ENCODE measurements at regions not wholly inside any gene's neighbourhood (a gene's known extent, or its start where the extent isn't known, plus 50 kb on each side); places are given as distances from the start of the nearest gene placed in this dataset.

GRCh38 chrX:30992381-30992904 is 79.4 kb downstream of the FTHL17 start:
- no peak overlapping the region for H3K27ac ChIP-seq
- TF ChIP-seq ZFX (IDR thresholded peaks at IDR 0.05) = no peak
- TF ChIP-seq CTCF (conservative IDR thresholded peaks at IDR 0.05) = no peak

GRCh38 chrX:30990361-30990760 is 81.5 kb downstream of the FTHL17 start:
- no peak for TF ChIP-seq ZFX (IDR thresholded peaks at IDR 0.05)
- TF ChIP-seq CTCF (conservative IDR thresholded peaks at IDR 0.05) = no peak

GRCh38 chrX:30982467-30982866 is 89.4 kb downstream of the FTHL17 start:
- no peak overlapping the region for H3K27ac ChIP-seq

More at GRCh38 chrX:30990361-30990760, 81.5 kb downstream of the FTHL17 start:
- H3K27ac ChIP-seq = no peak overlapping the region

GRCh38 chrX:30981968-30982367 is 89.9 kb downstream of the FTHL17 start:
- H3K27ac ChIP-seq = no peak overlapping the region
- TF ChIP-seq CTCF (conservative IDR thresholded peaks at IDR 0.05) (no peak), ZFX (IDR thresholded peaks at IDR 0.05) (no peak)

More at GRCh38 chrX:30982467-30982866, 89.4 kb downstream of the FTHL17 start:
- TF ChIP-seq ZFX (IDR thresholded peaks at IDR 0.05) (no peak), CTCF (conservative IDR thresholded peaks at IDR 0.05) (no peak)

GRCh38 chrX:30979271-30979670 is 90.2 kb upstream of the TAB3 start:
- no peak overlapping the region for H3K27ac ChIP-seq
- TF ChIP-seq CTCF (conservative IDR thresholded peaks at IDR 0.05) = no peak
- TF ChIP-seq ZFX (IDR thresholded peaks at IDR 0.05) = no peak

- TF ChIP-seq ZFX (IDR thresholded peaks at IDR 0.05) = no peak
- no peak for TF ChIP-seq CTCF (conservative IDR thresholded peaks at IDR 0.05)
- H3K27ac ChIP-seq = no peak overlapping the region
These were observed 86.4 kb upstream of the TAB3 start for GRCh38 chrX:30975467-30975866.

- no peak for TF ChIP-seq ZFX (IDR thresholded peaks at IDR 0.05)
- TF ChIP-seq CTCF (conservative IDR thresholded peaks at IDR 0.05) = no peak
These were observed 84.9 kb upstream of the TAB3 start for GRCh38 chrX:30973784-30974427.

More at GRCh38 chrX:30973784-30974427, 84.9 kb upstream of the TAB3 start:
- no peak overlapping the region for H3K27ac ChIP-seq
